OCI-LY3 (cell line): ENCODE measurements at regions not wholly inside any gene's neighbourhood (a gene's known extent, or its start where the extent isn't known, plus 50 kb on each side); places are given as distances from the start of the nearest gene placed in this dataset.

Experiments used
- CTCF ChIP-seq: fragments of 200-600, 300-600 bp; sonication (generic); IDR thresholded peaks from 2 replicates; pipeline ENCODE4 v1.5.1; 2014; ENCODE audit warnings: antibody characterized with exemption, low read length, low read depth
- EZH2phosphoT487 ChIP-seq: fragments of 200-600 bp; shearing (Covaris generic); IDR thresholded peaks from 2 replicates; pipeline ENCODE4 v1.6.1; 2018; ENCODE audit warnings: antibody characterized with exemption, mixed run types, low read depth

- TF ChIP-seq EZH2phosphoT487, result no peak
- TF ChIP-seq CTCF, result no peak
Measured at GRCh38 chr5:6308683-6309082, 69.7 kb downstream of the MED10 start.
